Transverse colon (tissue), 4 donors: ENCODE measurements at regions not wholly inside any gene's neighbourhood (a gene's known extent, or its start where the extent isn't known, plus 50 kb on each side); places are given as distances from the start of the nearest gene placed in this dataset.

Experiments used
- CTCF ChIP-seq, 5 experiments: fragments of 200-600 bp in 3 of 5; fragments of 450-650 bp in 2 of 5; sonication (generic) in 3 of 5; IDR thresholded peaks; 1 replicate in 2 of 5; 2 replicates in 3 of 5; pipeline ENCODE4 v1.5.1; 2016 to 2017; ENCODE audit warnings: antibody characterized with exemption in 5 of 5, inconsistent platforms in 3 of 5, mild to moderate bottlenecking in 2 of 5, moderate library complexity in 1 of 5
- POLR2A ChIP-seq: fragments of 450-650 bp; IDR thresholded peaks from one replicate; pipeline ENCODE4 v1.6.1; 2016; ENCODE audit warnings: antibody characterized with exemption, mild to moderate bottlenecking, moderate library complexity
- POLR2AphosphoS5 ChIP-seq, 3 donors: sonication (generic); formaldehyde crosslinking; IDR thresholded peaks; one replicate each; pipeline ENCODE4 v1.6.1; 2016; ENCODE audit warnings: antibody characterized with exemption in 3 of 3

- TF ChIP-seq POLR2A (no peak), CTCF (IDR thresholded peaks at IDR 0.05) (no peak), POLR2AphosphoS5 (IDR thresholded peaks at IDR 0.05) (no peak)
These were observed 80.5 kb downstream of the NPAP1 start for GRCh38 chr15:24756101-24756500.
